HG03280 (cell line): ENCODE measurements at regions not wholly inside any gene's neighbourhood (a gene's known extent, or its start where the extent isn't known, plus 50 kb on each side); places are given as distances from the start of the nearest gene placed in this dataset.

Experiments
- ATAC-seq: cut with Tn5 transposase; IDR thresholded peaks from one replicate; pipeline ENCODE4 v1.9.1; 2021; ENCODE audit warnings: mild to moderate bottlenecking, moderate library complexity; ENCODE audit not compliant: unreplicated experiment

GRCh38 chr14:87186737-87187136 lies 806.2 kb downstream of the GALC start:
- no peak for ATAC-seq

DNA sequence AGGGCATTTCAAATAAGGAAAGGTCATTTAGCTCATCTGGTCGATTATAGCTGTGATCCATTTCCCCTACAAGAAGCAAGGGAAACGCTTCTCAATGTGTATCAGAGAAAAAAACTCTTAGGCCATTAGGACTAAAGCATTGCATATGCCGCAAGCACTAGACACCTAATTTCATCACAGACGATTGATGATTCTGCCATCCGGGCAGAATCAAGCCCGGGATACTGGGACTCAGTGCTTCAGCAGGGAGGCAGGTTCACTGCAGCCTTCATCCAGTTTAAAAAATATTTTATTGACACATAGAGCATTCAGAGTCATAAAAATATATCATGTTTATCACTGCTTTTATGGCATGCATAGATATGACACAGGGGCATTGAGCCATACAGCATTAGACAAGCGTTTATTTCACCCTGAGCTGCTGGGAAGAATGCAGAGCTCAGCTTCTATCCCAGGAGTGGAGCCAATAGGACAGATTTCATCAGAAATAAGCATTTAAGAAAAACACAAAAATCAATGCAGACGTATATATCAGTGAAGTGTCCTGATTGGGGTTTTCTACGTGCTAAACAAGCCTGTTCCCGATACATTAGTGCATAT lies 806.9 kb downstream of the GALC start:
- no peak for ATAC-seq

DNA sequence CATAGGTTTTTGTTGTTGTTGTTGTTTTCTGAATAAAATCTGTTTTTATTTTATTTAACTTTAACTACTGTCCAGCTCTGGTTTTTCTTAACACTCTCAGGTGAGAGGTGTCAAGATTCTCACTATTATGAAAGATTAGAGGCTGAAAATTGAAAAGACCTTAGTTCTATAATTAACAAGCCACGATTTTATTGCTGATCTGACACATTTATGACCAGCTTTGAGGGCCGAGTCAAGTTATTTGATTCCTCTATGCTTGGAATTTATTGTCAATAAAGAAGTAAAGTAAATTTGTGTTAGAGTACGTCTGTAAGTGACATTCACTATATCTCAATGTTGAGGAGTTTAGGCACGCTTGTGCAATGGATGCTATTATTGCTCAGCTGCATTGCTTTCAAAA lies 808.8 kb downstream of the GALC start:
- no peak for ATAC-seq

GRCh38 chr14:87181288-87181687 lies 811.7 kb downstream of the GALC start:
- no peak for ATAC-seq

DNA sequence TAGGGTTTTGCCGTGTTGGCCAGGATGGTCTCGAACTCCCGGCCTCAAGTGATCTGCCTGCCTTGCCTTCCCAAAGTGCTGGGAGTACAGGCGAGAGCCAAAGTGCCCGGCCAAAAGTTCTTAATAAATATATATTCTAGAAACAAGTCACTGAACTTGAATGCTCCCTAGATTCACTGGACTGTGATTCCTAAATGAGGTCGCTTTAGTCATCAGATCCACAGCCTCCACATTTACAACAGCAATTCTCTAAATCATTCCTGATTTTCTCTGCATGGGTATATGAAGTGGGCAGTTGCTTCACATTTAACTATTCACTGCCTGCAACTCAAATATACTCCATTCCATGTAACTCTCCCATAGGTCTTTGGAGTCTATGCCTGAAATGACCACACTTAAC lies 813.0 kb downstream of the GALC start:
- ATAC-seq = no peak

DNA sequence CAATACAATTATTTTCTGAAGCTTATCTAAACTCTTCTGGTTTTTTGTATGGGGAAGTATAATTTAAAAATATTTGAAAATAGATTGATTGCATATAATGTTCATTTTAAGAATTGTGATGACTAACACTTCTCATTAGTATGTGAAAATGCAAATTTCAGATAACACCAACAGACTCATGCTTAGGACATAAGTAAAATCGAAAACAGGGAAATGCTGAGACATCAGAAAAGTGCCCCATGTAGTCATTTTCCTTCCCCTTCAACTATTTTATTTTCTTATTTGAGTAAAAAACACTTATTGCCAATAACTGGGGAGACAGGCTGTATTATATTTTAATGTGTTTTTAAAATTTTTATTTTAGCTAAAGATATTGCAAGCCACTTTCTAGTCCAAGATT lies 814.7 kb downstream of the GALC start:
- ATAC-seq = no peak

GRCh38 chr14:87175175-87175574 lies 817.8 kb downstream of the GALC start:
- no peak for ATAC-seq

DNA sequence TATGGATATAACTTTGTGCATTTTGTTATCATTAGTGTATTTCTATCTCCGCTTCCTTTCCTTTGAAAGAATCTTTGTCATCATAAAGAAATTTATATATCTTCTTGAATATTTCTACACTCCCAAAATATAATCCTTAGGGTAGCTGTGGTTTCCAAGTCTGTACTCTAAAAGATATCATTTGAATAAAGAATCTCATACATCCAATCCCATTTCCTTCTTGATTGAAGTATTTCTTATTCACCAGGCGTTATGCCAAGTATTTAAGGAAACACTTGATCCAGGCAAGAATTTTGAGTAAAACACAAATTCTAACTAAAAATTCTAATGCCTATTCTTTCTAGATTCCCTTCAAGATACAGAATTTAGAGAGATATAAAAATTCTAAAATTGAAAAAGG lies 821.8 kb downstream of the GALC start:
- no peak for ATAC-seq

DNA sequence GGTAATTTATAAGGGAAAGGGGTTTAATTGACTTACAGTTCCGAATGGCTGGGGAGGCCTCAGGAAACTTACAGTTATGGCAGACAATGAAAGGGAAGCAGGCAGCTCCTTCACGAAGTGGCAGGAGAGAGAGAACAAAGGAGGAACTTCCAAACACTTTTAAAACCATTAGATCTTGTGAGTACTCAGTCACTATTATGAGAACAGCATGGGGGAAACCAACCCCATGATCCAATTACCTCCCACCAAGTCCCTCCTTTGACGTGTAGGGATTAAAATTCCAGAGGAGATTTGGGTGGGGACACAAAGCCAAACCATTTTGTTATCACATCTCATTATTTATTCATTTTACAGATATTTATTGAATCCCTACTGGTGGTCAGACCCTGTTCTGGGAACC lies 822.8 kb downstream of the GALC start:
- no peak for ATAC-seq

DNA sequence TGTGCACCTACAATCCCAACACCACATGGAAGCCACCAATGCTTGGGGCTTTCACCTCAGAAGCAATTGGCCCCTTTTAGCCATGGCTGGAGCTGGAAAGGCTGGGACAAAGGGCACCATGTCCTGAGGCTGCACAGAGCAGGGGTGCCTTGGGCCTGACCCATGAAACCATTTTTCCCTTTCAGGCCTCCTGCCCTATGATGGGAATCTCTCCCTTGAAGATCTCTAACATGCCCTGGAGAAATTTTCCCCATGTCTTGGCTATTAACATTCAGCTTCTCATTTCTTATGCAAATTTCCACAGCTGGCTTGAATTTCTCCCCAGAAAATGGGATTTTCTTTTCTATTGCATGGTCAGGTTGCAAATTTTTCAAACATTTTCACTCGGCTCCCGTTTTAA lies 823.6 kb downstream of the GALC start:
- no peak for ATAC-seq

DNA sequence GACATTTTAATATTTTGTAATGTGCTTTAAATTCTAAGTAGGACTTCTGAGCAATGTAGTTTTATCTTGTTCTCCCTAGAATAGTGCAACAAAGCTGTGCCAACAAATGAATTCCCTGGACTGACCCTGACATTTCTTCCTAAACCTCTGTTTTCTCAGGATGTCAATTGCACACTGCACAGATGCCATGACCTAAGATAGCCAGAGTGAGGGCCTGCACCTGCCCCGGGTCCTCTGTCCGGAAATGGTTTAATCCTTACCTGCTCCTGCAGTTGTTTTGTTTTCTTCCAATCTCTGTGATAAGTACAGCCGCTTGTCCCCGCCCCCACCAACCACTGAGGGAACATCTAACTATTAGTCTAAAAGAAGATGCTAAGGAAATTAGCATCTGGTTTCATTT lies 831.5 kb downstream of the GALC start:
- ATAC-seq = no peak

GRCh38 chr14:87160989-87161388 lies 832.0 kb downstream of the GALC start:
- no peak for ATAC-seq

DNA sequence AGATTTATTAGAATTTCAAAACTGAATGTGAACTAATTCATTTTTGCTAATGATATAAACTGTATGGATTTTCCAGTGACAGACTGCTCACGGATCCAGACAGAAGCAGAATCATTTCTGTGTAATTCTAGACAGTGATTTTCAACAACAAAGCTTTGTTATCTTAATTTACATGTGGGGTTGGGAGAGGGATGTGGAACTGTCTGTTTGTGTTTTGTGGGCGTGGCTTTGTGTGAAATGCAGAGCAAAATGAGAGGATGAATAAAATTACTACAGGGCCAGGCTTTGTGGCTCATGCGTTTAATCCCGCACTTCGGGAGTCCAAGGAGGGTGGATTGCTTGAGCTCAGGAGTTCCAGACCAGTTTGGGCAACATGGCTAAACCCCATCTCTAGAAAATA lies 834.7 kb downstream of the GALC start:
- no peak for ATAC-seq

DNA sequence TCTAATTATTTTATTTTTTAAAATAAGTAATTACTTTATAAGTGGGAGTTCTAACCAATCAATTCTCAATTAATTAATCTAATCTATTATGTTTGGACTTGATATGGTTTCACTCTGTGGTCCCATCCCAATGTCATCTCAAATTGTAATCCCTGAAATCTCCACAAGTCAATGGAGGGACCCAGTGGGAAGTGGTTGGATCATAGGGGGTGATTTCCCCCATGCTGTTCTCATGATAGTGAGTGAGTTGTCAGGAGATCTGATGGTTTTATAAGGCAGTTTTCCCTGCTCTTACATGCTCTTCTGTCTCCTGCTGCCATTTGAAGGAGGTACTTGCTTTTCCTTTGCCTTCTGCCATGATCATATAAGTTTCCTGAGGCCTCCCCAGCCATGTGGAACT lies 836.1 kb downstream of the GALC start:
- no peak for ATAC-seq

- no peak for ATAC-seq
These were observed 837.0 kb downstream of the GALC start for GRCh38 chr14:87155856-87156488.

- no peak for ATAC-seq
These were observed 839.1 kb downstream of the GALC start for GRCh38 chr14:87153901-87154300.

DNA sequence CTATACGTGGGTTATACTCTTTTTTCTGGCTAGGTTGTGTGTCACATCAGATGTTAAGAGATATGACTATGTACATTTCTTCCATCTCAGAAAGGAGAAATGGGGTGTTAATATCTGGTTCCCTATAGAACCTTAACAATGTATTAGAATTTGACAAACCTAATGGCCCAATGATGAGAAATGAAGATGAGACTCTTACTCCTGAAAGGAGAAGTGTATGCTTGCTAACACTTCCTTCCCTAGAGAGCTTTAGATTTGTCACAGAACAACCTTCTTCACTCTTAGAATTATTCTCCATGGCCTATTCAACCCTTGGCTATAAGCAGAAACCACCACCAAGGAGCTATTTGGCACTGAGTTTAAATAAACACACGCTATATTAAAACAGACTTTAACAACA lies 839.6 kb downstream of the GALC start:
- no peak for ATAC-seq

DNA sequence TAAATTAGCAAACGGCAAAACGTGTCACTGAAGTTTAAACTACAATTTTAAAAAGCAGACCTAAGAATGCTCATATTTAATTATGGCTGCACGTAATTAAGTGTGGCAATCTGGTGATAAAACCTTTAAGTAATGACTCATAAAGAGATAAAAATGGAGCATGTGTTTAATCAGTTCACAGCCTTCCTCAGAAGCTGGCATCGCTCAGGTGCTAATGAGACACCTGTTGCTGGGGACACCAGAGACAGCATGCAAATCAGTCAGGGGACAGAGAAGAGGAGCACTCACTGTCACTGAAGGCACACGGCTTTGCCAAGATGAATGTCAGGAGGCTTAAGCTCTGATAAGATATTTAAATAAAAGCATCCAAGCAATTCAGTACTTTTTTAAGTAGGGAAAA lies 840.3 kb downstream of the GALC start:
- no peak for ATAC-seq

DNA sequence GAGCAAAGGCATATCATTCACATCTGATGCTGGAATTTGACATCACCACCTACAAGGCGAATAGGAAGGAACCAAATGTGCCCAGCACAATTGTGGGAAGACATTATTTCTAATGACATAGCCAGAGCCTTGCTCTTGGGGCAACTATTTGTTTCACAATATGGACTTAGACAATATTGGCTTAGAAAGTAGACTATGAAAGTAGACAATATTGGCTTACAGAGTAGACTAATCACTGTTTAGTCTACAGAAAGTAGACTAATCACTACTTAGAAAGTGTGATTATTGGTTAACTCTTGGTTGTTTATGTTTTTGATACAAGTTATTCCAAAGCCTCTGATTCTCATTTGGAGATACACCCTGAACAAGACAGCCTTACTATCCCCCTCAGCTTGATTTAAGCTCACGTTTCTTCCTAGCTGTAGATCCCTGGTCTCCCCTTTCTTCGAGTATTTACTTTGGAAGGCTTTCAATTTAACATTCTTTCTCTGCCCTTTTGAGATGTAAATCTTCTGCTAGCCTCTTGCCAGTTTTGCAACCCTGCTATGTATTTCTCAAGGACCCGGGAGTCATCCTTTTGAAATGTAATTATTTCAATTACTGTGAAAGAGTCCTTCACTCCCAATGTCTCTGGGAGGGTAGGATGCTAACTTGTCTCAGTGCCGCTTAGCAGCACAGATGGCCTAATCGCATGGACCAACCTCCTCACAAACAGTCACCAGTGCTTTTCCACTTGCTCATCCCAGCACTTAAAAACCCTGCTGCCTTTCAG lies 843.2 kb downstream of the GALC start:
- ATAC-seq = no peak

GRCh38 chr14:87148655-87149054 lies 844.3 kb downstream of the GALC start:
- no peak for ATAC-seq

- ATAC-seq = no peak
These were observed 850.3 kb downstream of the GALC start for GRCh38 chr14:87142551-87143211.

DNA sequence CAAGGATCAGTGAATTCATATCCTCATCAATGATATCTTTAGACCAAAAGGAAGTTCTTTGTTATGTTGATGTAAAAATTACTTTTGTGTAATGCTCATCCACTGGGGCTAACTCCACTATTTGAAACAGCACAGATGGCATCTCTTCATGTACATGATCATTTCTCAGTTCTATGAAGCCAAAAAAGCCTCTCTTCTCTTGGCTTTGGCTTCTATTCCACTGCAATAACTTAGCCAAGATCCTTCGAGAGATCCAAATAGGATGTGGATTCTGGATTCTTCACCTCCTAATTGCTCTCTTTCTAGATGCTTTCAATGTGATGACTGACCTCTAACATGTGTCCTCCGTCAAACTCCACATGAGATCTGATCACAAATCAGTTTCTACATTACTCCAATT lies 851.2 kb downstream of the GALC start:
- ATAC-seq = no peak
